Chondrocyte (in vitro differentiated cells): ENCODE measurements at regions not wholly inside any gene's neighbourhood (a gene's known extent, or its start where the extent isn't known, plus 50 kb on each side); places are given as distances from the start of the nearest gene placed in this dataset.

Experiments used
- DNase-seq: peaks from one replicate; pipeline ENCODE4 v3.0.0; 2021; ENCODE audit warnings: mixed read lengths, low spot score
- H3K27ac Mint-ChIP-seq: one replicate; pipeline ENCODE4 v1.8.0; 2021; ENCODE audit warnings: mild to moderate bottlenecking, moderate library complexity, mixed read lengths; ENCODE audit not compliant: unreplicated experiment
- H3K27me3 Mint-ChIP-seq: 2 replicates; pipeline ENCODE4 v1.8.0; 2021; ENCODE audit warnings: low read depth, mixed read lengths
- H3K36me3 Mint-ChIP-seq: 2 replicates; pipeline ENCODE4 v1.8.0; 2021; ENCODE audit warnings: low read depth, mixed read lengths
- H3K4me1 Mint-ChIP-seq: 2 replicates; pipeline ENCODE4 v1.8.0; 2021; ENCODE audit warnings: low read depth, mild to moderate bottlenecking, mixed read lengths
- H3K4me3 Mint-ChIP-seq: one replicate; pipeline ENCODE4 v1.8.0; 2021; ENCODE audit warnings: mild to moderate bottlenecking, moderate library complexity, mixed read lengths; ENCODE audit not compliant: unreplicated experiment
- H3K9me3 Mint-ChIP-seq: 2 replicates; pipeline ENCODE4 v1.8.0; 2021; ENCODE audit warnings: low read depth, mixed read lengths
- CTCF ChIP-seq: fragments of 200-600 bp; sonication (generic); IDR thresholded peaks from 2 replicates; pipeline ENCODE4 v1.5.0; 2021; ENCODE audit warnings: antibody characterized with exemption, mild to moderate bottlenecking, moderate library complexity

- no peak for TF ChIP-seq CTCF
- no peak overlapping the region for H3K27ac Mint-ChIP-seq
- H3K4me1 Mint-ChIP-seq: no peaks in the 10 kb centered on the region
- H3K9me3 Mint-ChIP-seq: no peaks in the 10 kb centered on the region
- H3K4me3 Mint-ChIP-seq: no peak overlapping the region
- no peaks in the 10 kb centered on the region for H3K36me3 Mint-ChIP-seq
- peaks cover 21% of the 10 kb centered on the region for H3K27me3 Mint-ChIP-seq
- DNase-seq: no peak
These were observed 65.8 kb upstream of the LY86 start for GRCh38 chr6:6522709-6523108.

GRCh38 chr6:6524951-6525350 is 63.6 kb upstream of the LY86 start:
- DNase-seq: no peak
- Mint-ChIP-seq H3K9me3 (no peaks in the 10 kb centered on the region), H3K4me3 (no peak overlapping the region), H3K4me1 (no peaks in the 10 kb centered on the region), H3K36me3 (no peaks in the 10 kb centered on the region), H3K27ac (no peak overlapping the region), H3K27me3 (peaks cover 26% of the 10 kb centered on the region)
- TF ChIP-seq CTCF: no peak

GRCh38 chr6:6525933-6526332 is 62.6 kb upstream of the LY86 start:
- no peak for DNase-seq
- H3K4me1 Mint-ChIP-seq: no peaks in the 10 kb centered on the region
- TF ChIP-seq CTCF: no peak
- no peaks in the 10 kb centered on the region for H3K36me3 Mint-ChIP-seq
- H3K4me3 Mint-ChIP-seq: no peak overlapping the region
- H3K27ac Mint-ChIP-seq: no peak overlapping the region
- peaks cover 26% of the 10 kb centered on the region for H3K27me3 Mint-ChIP-seq
- H3K9me3 Mint-ChIP-seq: no peaks in the 10 kb centered on the region

- TF ChIP-seq CTCF: no peak
- Mint-ChIP-seq H3K4me3 (no peak overlapping the region), H3K4me1 (no peaks in the 10 kb centered on the region), H3K36me3 (no peaks in the 10 kb centered on the region), H3K27ac (no peak overlapping the region), H3K9me3 (no peaks in the 10 kb centered on the region), H3K27me3 (peaks cover 24% of the 10 kb centered on the region)
- no peak for DNase-seq
These were observed 59.2 kb upstream of the LY86 start for GRCh38 chr6:6529275-6529674.

- no peak for DNase-seq
- H3K9me3 Mint-ChIP-seq: no peaks in the 10 kb centered on the region
- no peak for TF ChIP-seq CTCF
- peaks cover 23% of the 10 kb centered on the region for H3K27me3 Mint-ChIP-seq
- H3K36me3 Mint-ChIP-seq: no peaks in the 10 kb centered on the region
- H3K4me3 Mint-ChIP-seq: no peak overlapping the region
- H3K4me1 Mint-ChIP-seq: no peaks in the 10 kb centered on the region
- H3K27ac Mint-ChIP-seq: no peak overlapping the region
These were observed 55.3 kb upstream of the LY86 start for GRCh38 chr6:6533176-6533575.
